ENCODE measurements at regions not wholly inside any gene's neighbourhood (a gene's known extent, or its start where the extent isn't known, plus 50 kb on each side); places are given as distances from the start of the nearest gene placed in this dataset.

- no peaks in the 10 kb centered on the region for H3K27me3 ChIP-seq (replicated peaks; ENCODE audit: control insufficient read depth, insufficient read depth, low read length)
- H3K4me3 ChIP-seq (ENCODE audit: low read depth, low read length) = no peak overlapping the region
- Mint-ChIP-seq H3K9me3 (ENCODE audit: unreplicated experiment) (peaks cover 13% of the 10 kb centered on the region), H3K4me1 (ENCODE audit: low read depth, unreplicated experiment) (no peaks in the 10 kb centered on the region), H3K27ac (ENCODE audit: unreplicated experiment) (no peak overlapping the region), H3K36me3 (ENCODE audit: insufficient read depth, unreplicated experiment) (peaks cover 5% of the 10 kb centered on the region), H3K4me3 (ENCODE audit: unreplicated experiment) (no peak overlapping the region), H3K27me3 (ENCODE audit: insufficient read depth, unreplicated experiment) (no peaks in the 10 kb centered on the region)
- no TSS peak for BruUV-seq (replicated peaks)
- TF ChIP-seq, protein P1, sequence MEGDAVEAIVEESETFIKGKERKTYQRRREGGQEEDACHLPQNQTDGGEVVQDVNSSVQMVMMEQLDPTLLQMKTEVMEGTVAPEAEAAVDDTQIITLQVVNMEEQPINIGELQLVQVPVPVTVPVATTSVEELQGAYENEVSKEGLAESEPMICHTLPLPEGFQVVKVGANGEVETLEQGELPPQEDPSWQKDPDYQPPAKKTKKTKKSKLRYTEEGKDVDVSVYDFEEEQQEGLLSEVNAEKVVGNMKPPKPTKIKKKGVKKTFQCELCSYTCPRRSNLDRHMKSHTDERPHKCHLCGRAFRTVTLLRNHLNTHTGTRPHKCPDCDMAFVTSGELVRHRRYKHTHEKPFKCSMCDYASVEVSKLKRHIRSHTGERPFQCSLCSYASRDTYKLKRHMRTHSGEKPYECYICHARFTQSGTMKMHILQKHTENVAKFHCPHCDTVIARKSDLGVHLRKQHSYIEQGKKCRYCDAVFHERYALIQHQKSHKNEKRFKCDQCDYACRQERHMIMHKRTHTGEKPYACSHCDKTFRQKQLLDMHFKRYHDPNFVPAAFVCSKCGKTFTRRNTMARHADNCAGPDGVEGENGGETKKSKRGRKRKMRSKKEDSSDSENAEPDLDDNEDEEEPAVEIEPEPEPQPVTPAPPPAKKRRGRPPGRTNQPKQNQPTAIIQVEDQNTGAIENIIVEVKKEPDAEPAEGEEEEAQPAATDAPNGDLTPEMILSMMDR (IDR thresholded peaks at IDR 0.05; ENCODE audit: insufficient read depth in 1 of 2, low read depth in 1 of 2, low read length in 1 of 2, severe bottlenecking in 1 of 2, unreplicated experiment in 1 of 2) = no peak
- CTCF ChIA-PET = no interaction called here
- POLR2A ChIA-PET = no interaction called here
- intact Hi-C loops (cut with micrococcal nuclease; ENCODE audit: unreplicated experiment) = no loop called here
- no peaks in the 10 kb centered on the region for H3K4me1 ChIP-seq
- DNase-seq = no peak
- H3K36me3 ChIP-seq (ENCODE audit: control insufficient read depth, insufficient read depth, low read length) = no peaks in the 10 kb centered on the region
- H3K9me3 ChIP-seq = no peaks in the 10 kb centered on the region
Observed at GRCh38 chr14:28301179-28301578, 465.4 kb upstream of the FOXG1 start.

GRCh38 chr14:28303248-28303647, 463.3 kb upstream of the FOXG1 start:
- no peaks in the 10 kb centered on the region; the same call in 1 of the 2 replicates for H3K4me1 ChIP-seq
- DNase-seq = no peak
- no peaks in the 10 kb centered on the region for H3K27me3 Mint-ChIP-seq (ENCODE audit: insufficient read depth, unreplicated experiment)
- ChIA-PET CTCF (no interaction called here), POLR2A (no interaction called here)
- H3K9me3 Mint-ChIP-seq (ENCODE audit: unreplicated experiment) = no peaks in the 10 kb centered on the region
- H3K4me3 Mint-ChIP-seq (ENCODE audit: unreplicated experiment) = no peak overlapping the region
- TF ChIP-seq, protein P1 (IDR thresholded peaks at IDR 0.05; ENCODE audit: insufficient read depth in 1 of 2, low read depth in 1 of 2, low read length in 1 of 2, severe bottlenecking in 1 of 2, unreplicated experiment in 1 of 2) = no peak
- no peaks in the 10 kb centered on the region for H3K36me3 Mint-ChIP-seq (ENCODE audit: insufficient read depth, unreplicated experiment)
- H3K27me3 ChIP-seq (replicated peaks; ENCODE audit: control insufficient read depth, insufficient read depth, low read length) = no peaks in the 10 kb centered on the region
- H3K4me1 Mint-ChIP-seq (ENCODE audit: low read depth, unreplicated experiment) = no peaks in the 10 kb centered on the region
- peaks cover 5% of the 10 kb centered on the region; the same call in 1 of the 2 replicates for H3K9me3 ChIP-seq
- H3K4me3 ChIP-seq (ENCODE audit: low read depth, low read length) = no peak overlapping the region
- no peaks in the 10 kb centered on the region for H3K36me3 ChIP-seq (ENCODE audit: control insufficient read depth, insufficient read depth, low read length)
- BruUV-seq (replicated peaks) = no TSS peak
- intact Hi-C loops (cut with micrococcal nuclease; ENCODE audit: unreplicated experiment) = no loop called here
- no peak overlapping the region for H3K27ac Mint-ChIP-seq (ENCODE audit: unreplicated experiment)

GRCh38 chr14:28305938-28306337, 460.6 kb upstream of the FOXG1 start:
- CTCF ChIA-PET = no interaction called here
- Mint-ChIP-seq H3K36me3 (ENCODE audit: insufficient read depth, unreplicated experiment) (no peaks in the 10 kb centered on the region), H3K27me3 (ENCODE audit: insufficient read depth, unreplicated experiment) (no peaks in the 10 kb centered on the region), H3K27ac (ENCODE audit: unreplicated experiment) (no peak overlapping the region), H3K9me3 (ENCODE audit: unreplicated experiment) (no peaks in the 10 kb centered on the region), H3K4me3 (ENCODE audit: unreplicated experiment) (no peak overlapping the region), H3K4me1 (ENCODE audit: low read depth, unreplicated experiment) (peaks cover 9% of the 10 kb centered on the region)
- no peak for DNase-seq
- peaks cover 10% of the 10 kb centered on the region; the same call in 1 of the 2 replicates for H3K4me1 ChIP-seq
- TF ChIP-seq, protein P1 (IDR thresholded peaks at IDR 0.05; ENCODE audit: insufficient read depth in 1 of 2, low read depth in 1 of 2, low read length in 1 of 2, severe bottlenecking in 1 of 2, unreplicated experiment in 1 of 2) = no peak
- POLR2A ChIA-PET = no interaction called here
- no peak overlapping the region for H3K4me3 ChIP-seq (ENCODE audit: low read depth, low read length)
- H3K27me3 ChIP-seq (replicated peaks; ENCODE audit: control insufficient read depth, insufficient read depth, low read length) = no peaks in the 10 kb centered on the region
- intact Hi-C loops (cut with micrococcal nuclease; ENCODE audit: unreplicated experiment) = no loop called here
- BruUV-seq (replicated peaks) = no TSS peak
- H3K9me3 ChIP-seq = peaks cover 5% of the 10 kb centered on the region; the same call in 1 of the 2 replicates
- no peaks in the 10 kb centered on the region for H3K36me3 ChIP-seq (ENCODE audit: control insufficient read depth, insufficient read depth, low read length)

Measured in Caco-2 (cell line).